ENCODE measurements at regions not wholly inside any gene's neighbourhood (a gene's known extent, or its start where the extent isn't known, plus 50 kb on each side); places are given as distances from the start of the nearest gene placed in this dataset.
"Not testable (repeated sequence)": the region's sequence is repeated elsewhere in the genome, so short reads cannot be mapped to it uniquely, and the experiment has no call there.

GRCh38 chr18:47403949-47404348 is 152.5 kb upstream of the SKOR2 start:
- no peak for DNase-seq

GRCh38 chr18:47403317-47403716 is 151.9 kb upstream of the SKOR2 start:
- no peak for DNase-seq

- no peak for DNase-seq
These were observed 148.0 kb upstream of the SKOR2 start for GRCh38 chr18:47399475-47399874.

- DNase-seq: peak; percentile 32 to 43 (median 40)
These were observed 146.3 kb upstream of the SKOR2 start for GRCh38 chr18:47397671-47398319.

- DNase-seq: no peak
These were observed 140.2 kb upstream of the SKOR2 start for GRCh38 chr18:47391665-47392064.

GRCh38 chr18:47390410-47391024 is 139.1 kb upstream of the SKOR2 start:
- no peak for DNase-seq

GRCh38 chr18:47389210-47389609 is 137.8 kb upstream of the SKOR2 start:
- DNase-seq: no peak

GRCh38 chr18:47387864-47388263 is 136.4 kb upstream of the SKOR2 start:
- no peak for DNase-seq

GRCh38 chr18:47383729-47384128 is 132.3 kb upstream of the SKOR2 start:
- DNase-seq: no peak

GRCh38 chr18:47381975-47382570 is 130.6 kb upstream of the SKOR2 start:
- DNase-seq: no peak

GRCh38 chr18:47380153-47380552 is 128.7 kb upstream of the SKOR2 start:
- DNase-seq: no peak

- DNase-seq: no peak
These were observed 122.0 kb upstream of the SKOR2 start for GRCh38 chr18:47373465-47373864.

- no peak for DNase-seq
These were observed 118.6 kb upstream of the SKOR2 start for GRCh38 chr18:47370052-47370451.

GRCh38 chr18:47354061-47354460 is 102.6 kb upstream of the SKOR2 start:
- not testable (repeated sequence) for DNase-seq

GRCh38 chr18:47346016-47346415 is 94.6 kb upstream of the SKOR2 start:
- DNase-seq: no peak

GRCh38 chr18:47345291-47345690 is 93.8 kb upstream of the SKOR2 start:
- DNase-seq: no peak

- DNase-seq: no peak
These were observed 91.8 kb upstream of the SKOR2 start for GRCh38 chr18:47343291-47343690.

- DNase-seq: no peak
These were observed 91.1 kb upstream of the SKOR2 start for GRCh38 chr18:47342566-47342965.

- DNase-seq: no peak
These were observed 90.2 kb upstream of the SKOR2 start for GRCh38 chr18:47341678-47342077.

- no peak for DNase-seq
These were observed 83.5 kb upstream of the SKOR2 start for GRCh38 chr18:47334966-47335365.

- no peak for DNase-seq
These were observed 82.6 kb upstream of the SKOR2 start for GRCh38 chr18:47333926-47334635.

- no peak for DNase-seq
These were observed 80.2 kb upstream of the SKOR2 start for GRCh38 chr18:47331641-47332040.

GRCh38 chr18:47331026-47331425 is 79.6 kb upstream of the SKOR2 start:
- DNase-seq: no peak

- peak in 2 of 4 experiments; percentile 7 to 29 for DNase-seq
These were observed 71.7 kb upstream of the SKOR2 start for GRCh38 chr18:47323158-47323557.
